ENCODE measurements at regions not wholly inside any gene's neighbourhood (a gene's known extent, or its start where the extent isn't known, plus 50 kb on each side); places are given as distances from the start of the nearest gene placed in this dataset.
"Not testable (repeated sequence)": the region's sequence is repeated elsewhere in the genome, so short reads cannot be mapped to it uniquely, and the experiment has no call there.

DNA sequence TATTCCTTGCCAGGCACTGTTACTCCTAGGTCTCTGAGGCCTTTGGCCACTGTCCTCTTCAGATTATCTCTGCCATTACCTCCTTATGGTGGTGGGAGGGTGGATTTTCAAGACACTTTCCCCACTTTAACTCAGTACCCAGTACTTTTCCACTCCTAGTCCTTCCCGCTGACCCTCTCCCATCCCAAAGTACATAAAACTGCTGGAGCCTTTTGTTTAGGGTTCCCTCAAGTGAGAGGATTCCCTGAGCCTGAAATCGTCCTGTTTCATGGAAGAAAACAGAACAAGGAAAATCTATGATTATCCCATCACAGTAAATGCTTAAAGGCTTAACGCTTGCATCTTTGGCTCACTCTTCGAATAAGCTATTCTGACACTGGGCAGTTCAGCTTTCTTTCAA, 1742.5 kb upstream of the ADGRL3 start:
- H3K36me3 ChIP-seq (replicated peaks in 1 of 2), result no peaks in the 10 kb centered on the region
- DNase-seq, result no peak
- intact Hi-C loops (cut with DNase I), result no loop called here
- TF ChIP-seq CTCF (IDR thresholded peaks at IDR 0.05), result no peak
- no peak for TF ChIP-seq POLR2A (IDR thresholded peaks at IDR 0.05)
- H3K4me3 ChIP-seq, result no peak overlapping the region
- H3K4me1 ChIP-seq (replicated peaks in 1 of 2), result no peaks in the 10 kb centered on the region
- H3K27ac ChIP-seq, result no peak overlapping the region
- H3K27me3 ChIP-seq, result no peaks in the 10 kb centered on the region
- H3K9me3 ChIP-seq (replicated peaks in 1 of 3), result no peaks in the 10 kb centered on the region
- 70 to 80% (median 76%) methylated on average over 4 of the region's 4 CpGs for WGBS, 4 donors

DNA sequence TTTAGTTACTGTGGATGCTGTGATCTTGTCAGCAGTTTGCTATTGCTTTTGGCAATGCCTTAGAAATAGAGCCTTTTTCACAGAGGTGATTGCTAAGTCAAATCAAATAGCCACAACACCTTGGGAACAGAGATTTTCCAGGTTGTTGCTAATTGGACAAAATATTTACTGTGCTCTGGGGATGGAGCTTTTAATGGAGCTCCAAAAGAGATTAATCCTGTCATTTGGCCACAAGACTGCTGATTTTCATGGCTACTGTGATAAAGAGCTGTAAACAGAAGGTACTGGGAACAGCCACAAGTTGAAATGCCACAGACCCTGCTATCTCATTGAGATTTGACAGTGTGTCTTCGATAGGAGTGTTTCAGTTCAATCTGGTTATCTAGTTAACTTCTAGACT, 1715.2 kb upstream of the ADGRL3 start:
- WGBS, 4 donors, result 44 to 72% (median 60%) methylated on average over 1 of the region's 1 CpG
- intact Hi-C loops (cut with DNase I), result no loop called here
- Histone ChIP-seq H3K27me3 (no peaks in the 10 kb centered on the region), H3K9me3 (replicated peaks in 1 of 3) (peaks cover 0 to 5% (median 0%) of the 10 kb centered on the region in 3 donors), H3K36me3 (replicated peaks in 1 of 2) (no peaks in the 10 kb centered on the region), H3K4me1 (replicated peaks in 1 of 2) (no peaks in the 10 kb centered on the region), H3K27ac (no peak overlapping the region), H3K4me3 (no peak overlapping the region)
- TF ChIP-seq CTCF (IDR thresholded peaks at IDR 0.05), result no peak
- TF ChIP-seq POLR2A (IDR thresholded peaks at IDR 0.05), result no peak
- DNase-seq, result no peak

DNA sequence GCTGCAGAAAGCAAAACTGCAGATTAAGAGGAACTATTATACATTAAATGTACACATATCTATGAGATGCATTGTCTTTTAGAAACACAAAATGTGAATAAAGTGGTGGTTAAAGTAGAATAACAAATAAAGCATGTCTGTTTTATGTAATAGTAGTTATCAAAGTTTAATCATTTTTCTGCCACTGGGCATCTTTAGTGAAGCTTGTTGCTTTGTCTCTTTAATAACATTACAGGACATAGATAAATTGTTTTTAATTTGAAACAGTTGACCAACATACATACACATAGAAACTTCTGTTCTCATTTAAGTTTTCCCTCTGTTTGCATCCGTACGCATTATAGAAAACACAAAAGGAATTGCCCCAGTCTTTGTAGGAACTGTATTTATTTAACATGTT, 1700.0 kb upstream of the ADGRL3 start:
- Histone ChIP-seq H3K27ac (no peak overlapping the region), H3K4me1 (replicated peaks in 1 of 2) (no peaks in the 10 kb centered on the region), H3K4me3 (no peak overlapping the region), H3K9me3 (replicated peaks in 1 of 3) (no peaks in the 10 kb centered on the region), H3K36me3 (replicated peaks in 1 of 2) (no peaks in the 10 kb centered on the region), H3K27me3 (no peaks in the 10 kb centered on the region)
- TF ChIP-seq CTCF (IDR thresholded peaks at IDR 0.05) (no peak), POLR2A (IDR thresholded peaks at IDR 0.05) (no peak)
- intact Hi-C loops (cut with DNase I), result no loop called here
- WGBS, 4 donors, result 85 to 91% (median 90%) methylated on average over 2 of the region's 2 CpGs
- DNase-seq, result no peak

GRCh38 chr4:59503731-59504130, 1696.4 kb upstream of the ADGRL3 start:
- Histone ChIP-seq H3K27ac (no peak overlapping the region), H3K9me3 (replicated peaks in 1 of 3) (no peaks in the 10 kb centered on the region), H3K4me1 (replicated peaks in 1 of 2) (no peaks in the 10 kb centered on the region), H3K4me3 (no peak overlapping the region), H3K36me3 (replicated peaks in 1 of 2) (no peaks in the 10 kb centered on the region), H3K27me3 (no peaks in the 10 kb centered on the region)
- TF ChIP-seq POLR2A (IDR thresholded peaks at IDR 0.05), result no peak
- WGBS, 4 donors, result 50 to 75% (median 55%) methylated on average over 1 of the region's 1 CpG
- DNase-seq, result no peak
- intact Hi-C loops (cut with DNase I), result no loop called here

- intact Hi-C loops (cut with DNase I); H3K27me3 ChIP-seq; H3K4me1 ChIP-seq (replicated peaks in 1 of 2); H3K4me3 ChIP-seq; H3K27ac ChIP-seq; H3K36me3 ChIP-seq (replicated peaks in 1 of 2); DNase-seq; H3K9me3 ChIP-seq (replicated peaks in 1 of 3): not testable (repeated sequence)
- 86 to 95% (median 91%) methylated on average over 11 of the region's 11 CpGs for WGBS, 4 donors
Observed at GRCh38 chr4:59511809-59512208, 1688.3 kb upstream of the ADGRL3 start.
